Head of caudate nucleus (tissue), 42 donors: ENCODE measurements at regions not wholly inside any gene's neighbourhood (a gene's known extent, or its start where the extent isn't known, plus 50 kb on each side); places are given as distances from the start of the nearest gene placed in this dataset.
"Not testable (repeated sequence)": the region's sequence is repeated elsewhere in the genome, so short reads cannot be mapped to it uniquely, and the experiment has no call there.

Source experiments
- DNase-seq, 42 donors: peaks; one replicate each; pipeline versions ENCODE4 v3.0.0 to v3.0.0-alpha.2; 2020 to 2021; ENCODE audit warnings: mixed read lengths in 7 of 42
- intact Hi-C: fragments of 100-400 bp; cut with DNase I; formaldehyde crosslinking; loops from one replicate; pipeline ENCODE4 v1.15.0; 2022

GRCh38 chr15:55126111-55126510 is 70.6 kb downstream of the RSL24D1 start:
- DNase-seq: no peak
- intact Hi-C loops: no loop called here

GRCh38 chr15:55124616-55125015 is 72.1 kb downstream of the RSL24D1 start:
- intact Hi-C loops: no loop called here
- no peak for DNase-seq

GRCh38 chr15:55118344-55118870 is 78.3 kb downstream of the RSL24D1 start:
- DNase-seq: no peak
- intact Hi-C loops: no loop called here

GRCh38 chr15:55116636-55117035 is 80.1 kb downstream of the RSL24D1 start:
- DNase-seq: no peak
- intact Hi-C loops: no loop called here

- no peak for DNase-seq
- intact Hi-C loops: no loop called here
These were observed 83.0 kb downstream of the RSL24D1 start for GRCh38 chr15:55113736-55114135.

- no peak for DNase-seq
- intact Hi-C loops: no loop called here
These were observed 84.0 kb downstream of the RSL24D1 start for GRCh38 chr15:55112706-55113105.

- intact Hi-C loops: no loop called here
- DNase-seq: no peak
These were observed 86.3 kb downstream of the RSL24D1 start for GRCh38 chr15:55110446-55110845.

GRCh38 chr15:55108858-55109518 is 87.8 kb downstream of the RSL24D1 start:
- intact Hi-C loops: no loop called here
- DNase-seq: peak; percentile 56 to 90 (median 78)

- DNase-seq: peak in 1 of 42 donors; percentile 4
- intact Hi-C loops: no loop called here
These were observed 88.3 kb downstream of the RSL24D1 start for GRCh38 chr15:55108448-55108847.

GRCh38 chr15:55106155-55106554 is 90.6 kb downstream of the RSL24D1 start:
- no peak for DNase-seq
- intact Hi-C loops: no loop called here

- no peak for DNase-seq
- intact Hi-C loops: no loop called here
These were observed 102.6 kb downstream of the RSL24D1 start for GRCh38 chr15:55094136-55094535.

GRCh38 chr15:55088207-55088606 is 108.5 kb downstream of the RSL24D1 start:
- intact Hi-C loops: no loop called here
- DNase-seq: no peak

- no peak for DNase-seq
These were observed 112.1 kb downstream of the RSL24D1 start for GRCh38 chr15:55084673-55085072.

GRCh38 chr15:55084216-55084615 is 112.5 kb downstream of the RSL24D1 start:
- intact Hi-C loops: no loop called here
- DNase-seq: no peak

More at GRCh38 chr15:55084673-55085072, 112.1 kb downstream of the RSL24D1 start:
- intact Hi-C loops: no loop called here

GRCh38 chr15:55077052-55077451 is 119.7 kb downstream of the RSL24D1 start:
- intact Hi-C loops, DNase-seq: not testable (repeated sequence)

- DNase-seq: no peak
- intact Hi-C loops: no loop called here
These were observed 122.3 kb downstream of the RSL24D1 start for GRCh38 chr15:55074431-55074830.

GRCh38 chr15:55063970-55064369 is 132.8 kb downstream of the RSL24D1 start:
- DNase-seq, intact Hi-C loops: not testable (repeated sequence)

- DNase-seq: no peak
- intact Hi-C loops: no loop called here
These were observed 135.9 kb downstream of the RSL24D1 start for GRCh38 chr15:55060836-55061235.

- no peak for DNase-seq
- intact Hi-C loops: no loop called here
These were observed 140.2 kb downstream of the RSL24D1 start for GRCh38 chr15:55056500-55056899.

GRCh38 chr15:55044162-55044561 is 152.6 kb downstream of the RSL24D1 start:
- no peak for DNase-seq
- intact Hi-C loops: no loop called here

GRCh38 chr15:55037071-55037470 is 159.7 kb downstream of the RSL24D1 start:
- intact Hi-C loops: no loop called here
- no peak for DNase-seq
